ENCODE measurements at regions not wholly inside any gene's neighbourhood (a gene's known extent, or its start where the extent isn't known, plus 50 kb on each side); places are given as distances from the start of the nearest gene placed in this dataset.
"Not testable (repeated sequence)": the region's sequence is repeated elsewhere in the genome, so short reads cannot be mapped to it uniquely, and the experiment has no call there.

DNA sequence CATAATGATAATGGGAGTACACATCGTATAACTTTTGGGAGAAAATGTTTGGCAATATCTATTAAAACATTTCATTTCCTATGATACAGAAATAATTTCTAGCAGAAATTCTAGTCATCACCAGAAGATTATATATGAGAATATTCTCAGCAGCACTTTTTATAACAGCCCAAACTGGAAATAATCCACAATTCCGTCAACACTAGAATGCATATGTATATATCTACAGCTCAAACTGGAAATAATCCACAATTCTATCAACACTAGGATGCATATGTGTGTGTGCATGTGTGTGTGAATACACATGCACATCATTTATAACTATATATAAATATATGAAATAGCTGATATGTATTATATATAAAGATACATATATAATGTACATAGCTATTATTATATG is 408.0 kb upstream of the KLHL1 start:
- no peaks in the 10 kb centered on the region for H3K9me3 Mint-ChIP-seq (ENCODE audit: unreplicated experiment)
- no peaks in the 10 kb centered on the region for H3K4me1 Mint-ChIP-seq (ENCODE audit: insufficient read depth, unreplicated experiment)
- ChIA-PET CTCF (no interaction called here), POLR2A (no interaction called here)
- H3K27me3 Mint-ChIP-seq (ENCODE audit: insufficient read depth, unreplicated experiment): peaks cover 27% of the 10 kb centered on the region
- no TSS peak for BruUV-seq (replicated peaks)
- DNase-seq (ENCODE audit: unreplicated experiment): no peak
- no peaks in the 10 kb centered on the region for H3K36me3 Mint-ChIP-seq (ENCODE audit: insufficient read depth, unreplicated experiment)
- H3K4me3 Mint-ChIP-seq (ENCODE audit: unreplicated experiment): no peak overlapping the region
- intact Hi-C loops (cut with micrococcal nuclease): no loop called here
- TF ChIP-seq, protein P1, sequence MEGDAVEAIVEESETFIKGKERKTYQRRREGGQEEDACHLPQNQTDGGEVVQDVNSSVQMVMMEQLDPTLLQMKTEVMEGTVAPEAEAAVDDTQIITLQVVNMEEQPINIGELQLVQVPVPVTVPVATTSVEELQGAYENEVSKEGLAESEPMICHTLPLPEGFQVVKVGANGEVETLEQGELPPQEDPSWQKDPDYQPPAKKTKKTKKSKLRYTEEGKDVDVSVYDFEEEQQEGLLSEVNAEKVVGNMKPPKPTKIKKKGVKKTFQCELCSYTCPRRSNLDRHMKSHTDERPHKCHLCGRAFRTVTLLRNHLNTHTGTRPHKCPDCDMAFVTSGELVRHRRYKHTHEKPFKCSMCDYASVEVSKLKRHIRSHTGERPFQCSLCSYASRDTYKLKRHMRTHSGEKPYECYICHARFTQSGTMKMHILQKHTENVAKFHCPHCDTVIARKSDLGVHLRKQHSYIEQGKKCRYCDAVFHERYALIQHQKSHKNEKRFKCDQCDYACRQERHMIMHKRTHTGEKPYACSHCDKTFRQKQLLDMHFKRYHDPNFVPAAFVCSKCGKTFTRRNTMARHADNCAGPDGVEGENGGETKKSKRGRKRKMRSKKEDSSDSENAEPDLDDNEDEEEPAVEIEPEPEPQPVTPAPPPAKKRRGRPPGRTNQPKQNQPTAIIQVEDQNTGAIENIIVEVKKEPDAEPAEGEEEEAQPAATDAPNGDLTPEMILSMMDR (IDR thresholded peaks at IDR 0.05; ENCODE audit: unreplicated experiment): no peak
- H3K27ac Mint-ChIP-seq (ENCODE audit: low read depth, unreplicated experiment): no peak overlapping the region

DNA sequence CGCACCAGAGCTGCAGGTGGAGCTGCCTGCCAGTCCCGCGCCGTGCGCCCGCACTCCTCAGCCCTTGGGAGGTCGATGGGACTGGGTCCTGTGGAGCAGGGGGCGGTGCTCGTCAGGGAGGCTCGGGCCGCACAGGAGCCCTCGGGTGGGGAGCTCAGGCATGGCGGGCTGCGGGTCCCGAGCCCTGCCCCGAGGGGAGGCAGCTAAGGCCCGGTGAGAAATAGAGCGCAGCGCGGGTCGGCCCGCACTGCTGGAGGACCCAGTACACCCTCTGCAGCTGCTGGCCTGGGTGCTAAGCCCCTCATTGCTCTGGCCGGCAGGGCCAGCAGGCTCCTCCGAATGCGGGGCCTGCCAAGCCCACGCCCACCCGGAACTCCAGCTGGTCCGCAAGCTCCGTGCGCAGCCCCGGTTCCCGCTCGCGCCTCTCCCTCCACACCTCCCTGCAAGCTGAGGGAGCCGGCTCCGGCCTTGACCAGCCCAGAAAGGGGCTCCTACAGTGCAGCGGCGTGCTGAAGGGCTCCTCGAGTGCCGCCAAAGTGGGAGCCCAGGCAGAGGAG is 403.7 kb upstream of the KLHL1 start:
- H3K36me3 Mint-ChIP-seq (ENCODE audit: insufficient read depth, unreplicated experiment); H3K27ac Mint-ChIP-seq (ENCODE audit: low read depth, unreplicated experiment); H3K4me1 Mint-ChIP-seq (ENCODE audit: insufficient read depth, unreplicated experiment); intact Hi-C loops (cut with micrococcal nuclease); H3K4me3 Mint-ChIP-seq (ENCODE audit: unreplicated experiment); H3K27me3 Mint-ChIP-seq (ENCODE audit: insufficient read depth, unreplicated experiment); H3K9me3 Mint-ChIP-seq (ENCODE audit: unreplicated experiment); CTCF ChIA-PET; BruUV-seq (replicated peaks); POLR2A ChIA-PET; DNase-seq (ENCODE audit: unreplicated experiment): not testable (repeated sequence)

DNA sequence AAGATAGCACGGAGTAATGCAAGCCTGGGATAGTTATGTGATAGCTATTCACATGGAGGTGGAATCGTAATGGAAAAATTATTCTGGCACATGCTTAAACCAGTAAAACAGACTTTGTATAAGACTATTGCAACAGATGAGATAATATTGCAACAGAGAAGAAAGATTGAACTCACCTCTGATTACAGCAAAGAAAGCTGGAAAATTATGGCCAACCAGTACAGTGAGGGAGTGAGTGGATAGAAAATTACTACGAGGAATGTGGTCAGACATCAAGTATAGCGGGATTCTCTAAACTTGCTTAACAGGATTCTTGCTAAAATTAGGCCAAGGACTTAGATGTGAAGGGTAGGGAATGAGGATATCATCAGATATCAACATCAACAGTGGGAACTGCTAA is 397.6 kb upstream of the KLHL1 start:
- ChIA-PET POLR2A (no interaction called here), CTCF (no interaction called here)
- H3K27me3 Mint-ChIP-seq (ENCODE audit: insufficient read depth, unreplicated experiment): peaks cover 16% of the 10 kb centered on the region
- BruUV-seq (replicated peaks): no TSS peak
- no peaks in the 10 kb centered on the region for H3K36me3 Mint-ChIP-seq (ENCODE audit: insufficient read depth, unreplicated experiment)
- no peak overlapping the region for H3K27ac Mint-ChIP-seq (ENCODE audit: low read depth, unreplicated experiment)
- no peak for DNase-seq (ENCODE audit: unreplicated experiment)
- intact Hi-C loops (cut with micrococcal nuclease): no loop called here
- TF ChIP-seq, protein P1 (IDR thresholded peaks at IDR 0.05; ENCODE audit: unreplicated experiment): no peak
- H3K4me1 Mint-ChIP-seq (ENCODE audit: insufficient read depth, unreplicated experiment): no peaks in the 10 kb centered on the region
- H3K4me3 Mint-ChIP-seq (ENCODE audit: unreplicated experiment): no peak overlapping the region
- no peaks in the 10 kb centered on the region for H3K9me3 Mint-ChIP-seq (ENCODE audit: unreplicated experiment)

DNA sequence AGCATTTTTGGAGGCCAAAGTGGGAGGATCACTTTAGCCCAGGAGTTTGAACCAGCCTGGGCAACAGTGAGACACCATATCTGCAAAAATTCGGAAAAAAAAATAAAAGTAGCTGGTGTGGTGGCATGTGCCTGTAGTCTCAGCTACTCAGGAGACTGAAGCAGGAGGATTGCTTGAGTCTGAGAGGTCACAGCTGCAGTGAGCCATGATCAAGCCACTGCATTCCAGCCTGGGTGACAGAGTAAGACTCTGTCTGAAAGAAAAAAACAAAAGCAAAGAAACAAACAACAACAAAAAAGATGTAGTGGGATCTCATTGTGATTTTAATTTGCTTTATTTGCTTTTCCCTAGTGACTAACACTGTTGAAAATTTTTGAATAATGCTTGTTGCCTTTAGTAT is 394.7 kb upstream of the KLHL1 start:
- intact Hi-C loops (cut with micrococcal nuclease): no loop called here
- TF ChIP-seq, protein P1 (IDR thresholded peaks at IDR 0.05; ENCODE audit: unreplicated experiment): no peak
- DNase-seq (ENCODE audit: unreplicated experiment): no peak
- Mint-ChIP-seq H3K36me3 (ENCODE audit: insufficient read depth, unreplicated experiment) (no peaks in the 10 kb centered on the region), H3K4me1 (ENCODE audit: insufficient read depth, unreplicated experiment) (no peaks in the 10 kb centered on the region), H3K9me3 (ENCODE audit: unreplicated experiment) (no peaks in the 10 kb centered on the region), H3K4me3 (ENCODE audit: unreplicated experiment) (no peak overlapping the region), H3K27me3 (ENCODE audit: insufficient read depth, unreplicated experiment) (peaks cover 16% of the 10 kb centered on the region), H3K27ac (ENCODE audit: low read depth, unreplicated experiment) (no peak overlapping the region)
- no TSS peak for BruUV-seq (replicated peaks)
- POLR2A ChIA-PET: no interaction called here
- CTCF ChIA-PET: no interaction called here

DNA sequence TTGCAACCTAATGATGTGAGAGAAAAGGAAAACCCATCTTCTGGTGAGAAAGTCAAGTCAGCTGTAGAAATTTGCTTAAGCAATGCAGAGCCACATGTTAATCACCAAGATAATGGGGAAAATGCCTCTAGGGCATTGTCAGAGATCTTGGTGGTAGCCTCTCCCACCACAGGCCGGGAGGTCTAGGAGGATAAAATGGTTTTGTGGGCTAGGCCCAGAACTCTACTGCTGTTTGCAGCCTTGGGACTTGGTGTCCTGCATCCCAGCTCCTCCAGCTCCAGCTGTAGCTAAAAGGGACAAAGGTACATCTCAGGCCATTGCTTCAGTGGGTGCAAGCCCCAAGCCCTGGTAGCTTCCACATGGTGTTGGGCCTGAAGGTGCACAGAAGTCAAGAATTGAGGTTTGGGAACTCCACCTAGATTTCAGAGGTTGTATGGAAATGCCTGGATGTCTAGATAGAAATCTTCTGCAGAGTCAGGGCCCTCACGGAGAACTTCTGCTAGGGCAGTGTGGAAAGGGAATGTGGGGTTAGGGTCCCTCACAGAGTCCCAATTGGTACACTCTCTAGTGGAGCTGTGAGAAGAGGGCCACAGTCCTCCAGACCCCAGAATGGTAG is 382.2 kb upstream of the KLHL1 start:
- no peak for DNase-seq (ENCODE audit: unreplicated experiment)
- POLR2A ChIA-PET: no interaction called here
- Mint-ChIP-seq H3K4me1 (ENCODE audit: insufficient read depth, unreplicated experiment) (no peaks in the 10 kb centered on the region), H3K27ac (ENCODE audit: low read depth, unreplicated experiment) (no peak overlapping the region), H3K4me3 (ENCODE audit: unreplicated experiment) (no peak overlapping the region), H3K9me3 (ENCODE audit: unreplicated experiment) (peaks cover 12% of the 10 kb centered on the region), H3K27me3 (ENCODE audit: insufficient read depth, unreplicated experiment) (peaks cover 36% of the 10 kb centered on the region), H3K36me3 (ENCODE audit: insufficient read depth, unreplicated experiment) (no peaks in the 10 kb centered on the region)
- TF ChIP-seq, protein P1 (IDR thresholded peaks at IDR 0.05; ENCODE audit: unreplicated experiment): no peak
- CTCF ChIA-PET: no interaction called here
- no TSS peak for BruUV-seq (replicated peaks)
- intact Hi-C loops (cut with micrococcal nuclease): no loop called here

Measured in MCF 10A (cell line).